Brain microvascular endothelial cell (primary cell): ENCODE measurements at regions not wholly inside any gene's neighbourhood (a gene's known extent, or its start where the extent isn't known, plus 50 kb on each side); places are given as distances from the start of the nearest gene placed in this dataset.

Experiments
- DNase-seq: peaks from one replicate; pipeline ENCODE4 v3.0.0-alpha.2; 2020
- H3K27ac ChIP-seq: fragments of 250-450 bp; sonication (Bioruptor Pico); 2 replicates; pipeline ENCODE4 v1.5.1; 2020; ENCODE audit warnings: mild to moderate bottlenecking, moderate library complexity
- H3K27me3 ChIP-seq: fragments of 250-450 bp; sonication (Bioruptor Pico); replicated peaks from 2 replicates; pipeline ENCODE4 v1.5.1; 2020; ENCODE audit warnings: mild to moderate bottlenecking
- H3K36me3 ChIP-seq: fragments of 250-450 bp; sonication (Bioruptor Pico); replicated peaks from 2 replicates; pipeline ENCODE4 v1.5.1; 2020; ENCODE audit warnings: mild to moderate bottlenecking
- H3K4me3 ChIP-seq: 2 replicates; pipeline ENCODE4 v1.5.1; 2011; ENCODE audit warnings: low read depth, mild to moderate bottlenecking, control low read depth, low read length, moderate library complexity
- CTCF ChIP-seq: IDR thresholded peaks from 2 replicates; pipeline ENCODE4 v1.5.1; 2011; ENCODE audit warnings: low read depth, mild to moderate bottlenecking, moderate library complexity, low read length, control low read depth, inconsistent platforms; ENCODE audit errors: missing control alignments
- in situ Hi-C: cut with HindIII; loops from 2 replicates; pipeline ENCODE4 v1.10.0; 2017; ENCODE audit warnings: low sequenced_read_pairs, low pct_ligation_motif_present

- in situ Hi-C loops: loop anchor here (25.0 kb wide), 2 partner anchors 104 to 354 kb away; partner anchors contain the start of gene CNIH3
- Histone ChIP-seq H3K36me3 (no peaks in the 10 kb centered on the region), H3K27ac (no peak overlapping the region), H3K4me3 (no peak overlapping the region), H3K27me3 (no peaks in the 10 kb centered on the region)
- no peak for TF ChIP-seq CTCF
- no peak for DNase-seq
Observed at GRCh38 chr1:224507771-224508523, 73.3 kb upstream of the WDR26 start.

- H3K27ac ChIP-seq: no peak overlapping the region
- in situ Hi-C loops: loop anchor here (25.0 kb wide), 2 partner anchors 102 to 352 kb away; partner anchors contain the start of gene CNIH3
- DNase-seq: no peak
Observed at GRCh38 chr1:224509907-224510306, 75.3 kb upstream of the WDR26 start.

GRCh38 chr1:224510880-224511645, 76.5 kb upstream of the WDR26 start:
- H3K27ac ChIP-seq: no peak overlapping the region
- TF ChIP-seq CTCF: no peak
- DNase-seq: no peak
- H3K36me3 ChIP-seq: no peaks in the 10 kb centered on the region
- no peak overlapping the region for H3K4me3 ChIP-seq
- H3K27me3 ChIP-seq: no peaks in the 10 kb centered on the region
- in situ Hi-C loops: loop anchor here (25.0 kb wide), 2 partner anchors 101 to 351 kb away; partner anchors contain the start of gene CNIH3

More at GRCh38 chr1:224509907-224510306, 75.3 kb upstream of the WDR26 start:
- no peak for TF ChIP-seq CTCF
- no peaks in the 10 kb centered on the region for H3K36me3 ChIP-seq
- H3K27me3 ChIP-seq: no peaks in the 10 kb centered on the region
- H3K4me3 ChIP-seq: no peak overlapping the region

GRCh38 chr1:224512600-224513151, 78.1 kb upstream of the WDR26 start:
- no peak overlapping the region for H3K27ac ChIP-seq
- TF ChIP-seq CTCF: no peak
- H3K36me3 ChIP-seq: no peaks in the 10 kb centered on the region
- in situ Hi-C loops: loop anchor here (25.0 kb wide), 2 partner anchors 100 to 350 kb away; partner anchors contain the start of gene CNIH3
- H3K4me3 ChIP-seq: no peak overlapping the region
- DNase-seq: no peak
- no peaks in the 10 kb centered on the region for H3K27me3 ChIP-seq

GRCh38 chr1:224513383-224513782, 78.8 kb upstream of the WDR26 start:
- in situ Hi-C loops: loop anchor here (25.0 kb wide), 2 partner anchors 99 to 349 kb away; partner anchors contain the start of gene CNIH3
- TF ChIP-seq CTCF: no peak
- no peak overlapping the region for H3K27ac ChIP-seq
- DNase-seq: no peak
- H3K4me3 ChIP-seq: no peak overlapping the region
- H3K36me3 ChIP-seq: no peaks in the 10 kb centered on the region
- H3K27me3 ChIP-seq: no peaks in the 10 kb centered on the region
